AG10803 (cell line): ENCODE measurements at regions not wholly inside any gene's neighbourhood (a gene's known extent, or its start where the extent isn't known, plus 50 kb on each side); places are given as distances from the start of the nearest gene placed in this dataset.
"Not testable (repeated sequence)": the region's sequence is repeated elsewhere in the genome, so short reads cannot be mapped to it uniquely, and the experiment has no call there.

Source experiments
- DNase-seq: peaks from one replicate; pipeline ENCODE4 v3.0.0; 2010; ENCODE audit warnings: low read depth
- H3K4me3 ChIP-seq: 2 replicates; pipeline ENCODE4 v1.5.1; 2011; ENCODE audit warnings: mild to moderate bottlenecking, low read length, control low read depth
- CTCF ChIP-seq: conservative IDR thresholded peaks from 2 replicates; pipeline ENCODE4 v1.5.1; 2011; ENCODE audit warnings: mild to moderate bottlenecking, low read length, control low read depth, inconsistent platforms

- DNase-seq = peak; percentile 5
- TF ChIP-seq CTCF = no peak
- no peak overlapping the region for H3K4me3 ChIP-seq
These were observed 151.8 kb upstream of the ST6GALNAC5 start for GRCh38 chr1:76715474-76715873.

GRCh38 chr1:76723949-76724348, 143.3 kb upstream of the ST6GALNAC5 start:
- no peak for TF ChIP-seq CTCF
- H3K4me3 ChIP-seq = no peak overlapping the region
- DNase-seq = no peak

- TF ChIP-seq CTCF = no peak
- DNase-seq = no peak
- H3K4me3 ChIP-seq = no peak overlapping the region
These were observed 142.5 kb upstream of the ST6GALNAC5 start for GRCh38 chr1:76724816-76725215.

GRCh38 chr1:76725864-76726619, 141.2 kb upstream of the ST6GALNAC5 start:
- no peak overlapping the region for H3K4me3 ChIP-seq
- DNase-seq = peak; percentile 40
- TF ChIP-seq CTCF = no peak

GRCh38 chr1:76727520-76727919, 139.8 kb upstream of the ST6GALNAC5 start:
- DNase-seq = no peak
- no peak for TF ChIP-seq CTCF
- no peak overlapping the region for H3K4me3 ChIP-seq

- H3K4me3 ChIP-seq = no peak overlapping the region
- DNase-seq = no peak
- TF ChIP-seq CTCF = no peak
These were observed 138.1 kb upstream of the ST6GALNAC5 start for GRCh38 chr1:76729142-76729541.

GRCh38 chr1:76730027-76730426, 137.3 kb upstream of the ST6GALNAC5 start:
- DNase-seq = no peak
- TF ChIP-seq CTCF = no peak
- no peak overlapping the region for H3K4me3 ChIP-seq

- not testable (repeated sequence) for DNase-seq
These were observed 128.9 kb upstream of the ST6GALNAC5 start for GRCh38 chr1:76738355-76738754.

GRCh38 chr1:76740956-76741355, 126.3 kb upstream of the ST6GALNAC5 start:
- DNase-seq, H3K4me3 ChIP-seq: not testable (repeated sequence)

More at GRCh38 chr1:76738355-76738754, 128.9 kb upstream of the ST6GALNAC5 start:
- H3K4me3 ChIP-seq = not testable (repeated sequence)
